Ectodermal cell (in vitro differentiated cells): ENCODE measurements at regions not wholly inside any gene's neighbourhood (a gene's known extent, or its start where the extent isn't known, plus 50 kb on each side); places are given as distances from the start of the nearest gene placed in this dataset.

ENCODE experiments used
- H3K27ac ChIP-seq: 2 replicates; pipeline ENCODE4 v1.7.0; 2013; ENCODE audit warnings: mild to moderate bottlenecking, low read depth, low read length; ENCODE audit not compliant: insufficient read depth, poor library complexity, severe bottlenecking
- H3K27me3 ChIP-seq: 2 replicates; pipeline ENCODE4 v1.7.0; 2013; ENCODE audit warnings: mild to moderate bottlenecking, low read length; ENCODE audit not compliant: insufficient read depth, control insufficient read depth, poor library complexity, severe bottlenecking
- H3K36me3 ChIP-seq: one replicate; pipeline ENCODE4 v1.7.0; 2013; ENCODE audit warnings: low read length; ENCODE audit not compliant: control insufficient read depth, insufficient read depth
- H3K4me1 ChIP-seq: one replicate; pipeline ENCODE4 v1.7.0; 2013; ENCODE audit warnings: low read length; ENCODE audit not compliant: control insufficient read depth, insufficient read depth
- H3K4me3 ChIP-seq: 2 replicates; pipeline ENCODE4 v1.7.0; 2013; ENCODE audit warnings: low read depth, low read length, control low read depth; ENCODE audit not compliant: insufficient read depth
- H3K9me3 ChIP-seq: 2 replicates; pipeline ENCODE4 v1.7.0; 2013; ENCODE audit warnings: mild to moderate bottlenecking, low read length, moderate library complexity; ENCODE audit not compliant: control insufficient read depth
- WGBS, 2 experiments: methylation state at CpG; one replicate each; pipeline ENCODE4 v1.1.7; 2013; ENCODE audit warnings: missing lambda C conversion rate in 2 of 2; 5-methylcytosine and 5-hydroxymethylcytosine counted together

- Histone ChIP-seq H3K4me3 (no peak overlapping the region), H3K36me3 (no peaks in the 10 kb centered on the region), H3K4me1 (no peaks in the 10 kb centered on the region), H3K27me3 (no peaks in the 10 kb centered on the region), H3K27ac (no peak overlapping the region), H3K9me3 (no peaks in the 10 kb centered on the region)
- 91 to 98% methylated on average over 4 of the region's 4 CpGs for WGBS, 2 experiments
Observed at GRCh38 chr19:31974941-31975340, 370.5 kb upstream of the ZNF507 start.

- Histone ChIP-seq H3K4me3 (no peak overlapping the region), H3K4me1 (no peaks in the 10 kb centered on the region), H3K36me3 (no peaks in the 10 kb centered on the region), H3K9me3 (no peaks in the 10 kb centered on the region), H3K27ac (no peak overlapping the region), H3K27me3 (no peaks in the 10 kb centered on the region)
- 93 to 96% methylated on average over 4 of the region's 4 CpGs for WGBS, 2 experiments
Observed at GRCh38 chr19:31975461-31975860, 369.9 kb upstream of the ZNF507 start.

GRCh38 chr19:31976775-31977536 lies 368.5 kb upstream of the ZNF507 start:
- 92 to 94% methylated on average over 6 of the region's 6 CpGs for WGBS, 2 experiments
- Histone ChIP-seq H3K9me3 (no peaks in the 10 kb centered on the region), H3K36me3 (no peaks in the 10 kb centered on the region), H3K27me3 (no peaks in the 10 kb centered on the region), H3K27ac (no peak overlapping the region), H3K4me1 (no peaks in the 10 kb centered on the region), H3K4me3 (no peak overlapping the region)

DNA sequence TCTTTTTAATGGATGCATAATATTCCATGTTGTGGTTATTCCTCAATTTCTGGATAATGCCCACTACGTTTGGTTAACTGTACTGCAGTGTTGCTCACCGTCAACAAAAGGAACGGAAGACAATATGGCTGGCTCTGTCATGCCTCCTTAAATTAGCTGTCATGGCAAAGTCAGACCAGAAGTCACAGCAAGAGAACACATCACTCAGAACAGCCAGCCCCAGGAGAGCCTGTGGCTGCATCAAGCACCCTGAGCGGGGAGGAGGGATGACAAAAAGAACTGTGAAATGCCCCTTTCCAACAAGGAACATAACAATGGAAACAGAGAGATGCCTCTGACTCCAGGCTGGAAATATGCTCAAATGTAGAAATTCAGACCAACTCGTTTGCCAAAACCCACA lies 366.0 kb upstream of the ZNF507 start:
- H3K36me3 ChIP-seq, result no peaks in the 10 kb centered on the region
- H3K27me3 ChIP-seq, result no peaks in the 10 kb centered on the region
- H3K4me1 ChIP-seq, result no peaks in the 10 kb centered on the region
- no peaks in the 10 kb centered on the region for H3K9me3 ChIP-seq
- no peak overlapping the region for H3K4me3 ChIP-seq
- 88 to 91% methylated on average over 5 of the region's 5 CpGs for WGBS, 2 experiments
- H3K27ac ChIP-seq, result no peak overlapping the region

- no peak overlapping the region for H3K4me3 ChIP-seq
- no peaks in the 10 kb centered on the region for H3K4me1 ChIP-seq
- no peaks in the 10 kb centered on the region for H3K27me3 ChIP-seq
- no peaks in the 10 kb centered on the region for H3K9me3 ChIP-seq
- WGBS, 2 experiments, result 95 to 96% methylated on average over 23 of the region's 23 CpGs
- H3K36me3 ChIP-seq, result no peaks in the 10 kb centered on the region
- no peak overlapping the region for H3K27ac ChIP-seq
Observed at GRCh38 chr19:31979949-31980670, 365.3 kb upstream of the ZNF507 start.

DNA sequence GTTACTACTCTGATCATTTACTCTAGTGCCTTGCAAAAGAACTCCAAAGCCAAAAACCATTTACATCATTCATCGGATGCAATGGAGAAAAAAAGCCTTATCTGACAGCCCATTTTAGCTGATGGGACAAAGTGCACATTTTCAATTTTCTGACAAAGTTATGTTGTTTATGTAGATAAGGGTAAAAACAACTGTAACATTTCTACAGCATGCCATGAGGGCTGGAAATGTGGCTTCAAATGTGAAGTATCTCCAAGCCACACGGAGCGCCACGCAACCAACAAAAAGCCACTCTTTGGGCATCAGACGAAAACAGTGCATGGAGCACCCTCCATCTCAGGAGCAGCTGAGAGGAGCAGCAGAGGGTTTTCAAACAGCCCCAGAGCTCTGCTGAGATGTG lies 364.6 kb upstream of the ZNF507 start:
- no peaks in the 10 kb centered on the region for H3K9me3 ChIP-seq
- no peaks in the 10 kb centered on the region for H3K36me3 ChIP-seq
- H3K4me1 ChIP-seq, result no peaks in the 10 kb centered on the region
- no peak overlapping the region for H3K4me3 ChIP-seq
- 87 to 88% methylated on average over 5 of the region's 5 CpGs for WGBS, 2 experiments
- H3K27ac ChIP-seq, result no peak overlapping the region
- no peaks in the 10 kb centered on the region for H3K27me3 ChIP-seq

DNA sequence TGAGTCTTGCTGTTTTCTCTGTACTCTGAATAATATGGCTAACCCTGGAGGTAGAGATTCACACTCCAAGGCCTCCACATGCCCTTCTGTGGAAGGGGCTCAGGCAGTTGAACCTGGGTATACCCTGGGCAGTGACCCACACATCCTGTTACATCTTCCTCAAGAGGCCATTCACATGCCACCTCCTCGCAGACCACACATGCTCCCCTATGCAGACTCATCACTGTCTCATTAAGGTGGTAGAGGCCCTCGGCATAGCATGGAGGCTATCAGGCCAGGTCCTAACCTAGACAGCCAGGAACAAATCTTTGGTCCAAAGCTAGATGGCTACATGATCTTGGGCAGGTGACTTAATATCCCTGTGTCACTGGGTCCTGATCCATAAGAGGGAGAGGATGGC lies 363.9 kb upstream of the ZNF507 start:
- WGBS, 2 experiments, result 84 to 92% methylated on average over 2 of the region's 2 CpGs
- H3K27me3 ChIP-seq, result no peaks in the 10 kb centered on the region
- no peak overlapping the region for H3K4me3 ChIP-seq
- no peaks in the 10 kb centered on the region for H3K36me3 ChIP-seq
- H3K27ac ChIP-seq, result no peak overlapping the region
- no peaks in the 10 kb centered on the region for H3K9me3 ChIP-seq
- H3K4me1 ChIP-seq, result no peaks in the 10 kb centered on the region

DNA sequence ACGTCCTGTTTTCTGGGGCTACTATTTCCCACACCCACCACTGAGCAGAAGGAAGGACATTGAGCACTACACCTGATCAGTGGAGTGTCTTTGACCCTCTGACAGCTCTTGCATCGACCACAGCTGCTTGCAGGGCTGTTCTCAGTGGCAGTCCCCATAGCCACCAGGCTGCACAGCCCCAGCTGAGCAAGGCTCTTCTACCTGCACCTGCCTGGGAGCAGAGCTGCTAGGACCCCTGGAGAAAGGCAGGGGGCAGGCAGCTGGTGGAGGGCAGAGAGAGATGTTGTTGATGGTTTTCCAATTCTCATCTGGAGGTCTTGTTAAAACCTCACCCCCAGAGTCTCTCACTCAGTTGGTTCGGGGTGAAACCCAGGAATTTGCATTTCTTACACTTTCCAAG lies 361.8 kb upstream of the ZNF507 start:
- Histone ChIP-seq H3K27ac (no peak overlapping the region), H3K9me3 (no peaks in the 10 kb centered on the region), H3K4me1 (no peaks in the 10 kb centered on the region), H3K27me3 (no peaks in the 10 kb centered on the region), H3K4me3 (no peak overlapping the region), H3K36me3 (no peaks in the 10 kb centered on the region)
- WGBS, 2 experiments, result 83 to 91% methylated on average over 3 of the region's 3 CpGs

- 94 to 96% methylated on average over 7 of the region's 7 CpGs for WGBS, 2 experiments
- Histone ChIP-seq H3K9me3 (no peaks in the 10 kb centered on the region), H3K4me3 (no peak overlapping the region), H3K27me3 (no peaks in the 10 kb centered on the region), H3K4me1 (no peaks in the 10 kb centered on the region), H3K27ac (no peak overlapping the region), H3K36me3 (no peaks in the 10 kb centered on the region)
Observed at GRCh38 chr19:31985001-31985605, 360.3 kb upstream of the ZNF507 start.

- WGBS, 2 experiments, result 79 to 91% methylated on average over 1 of the region's 1 CpG
- H3K9me3 ChIP-seq, result no peaks in the 10 kb centered on the region
- H3K36me3 ChIP-seq, result no peaks in the 10 kb centered on the region
- H3K27ac ChIP-seq, result no peak overlapping the region
- no peaks in the 10 kb centered on the region for H3K27me3 ChIP-seq
- H3K4me1 ChIP-seq, result no peaks in the 10 kb centered on the region
- H3K4me3 ChIP-seq, result no peak overlapping the region
Observed at GRCh38 chr19:31986951-31987350, 358.5 kb upstream of the ZNF507 start.
